HuH-7 (cell line): ENCODE measurements at regions not wholly inside any gene's neighbourhood (a gene's known extent, or its start where the extent isn't known, plus 50 kb on each side); places are given as distances from the start of the nearest gene placed in this dataset.
"Not testable (repeated sequence)": the region's sequence is repeated elsewhere in the genome, so short reads cannot be mapped to it uniquely, and the experiment has no call there.

ENCODE experiments used
- DNase-seq: peaks from one replicate; pipeline ENCODE4 v3.0.0; 2011; ENCODE audit warnings: low spot score

DNA sequence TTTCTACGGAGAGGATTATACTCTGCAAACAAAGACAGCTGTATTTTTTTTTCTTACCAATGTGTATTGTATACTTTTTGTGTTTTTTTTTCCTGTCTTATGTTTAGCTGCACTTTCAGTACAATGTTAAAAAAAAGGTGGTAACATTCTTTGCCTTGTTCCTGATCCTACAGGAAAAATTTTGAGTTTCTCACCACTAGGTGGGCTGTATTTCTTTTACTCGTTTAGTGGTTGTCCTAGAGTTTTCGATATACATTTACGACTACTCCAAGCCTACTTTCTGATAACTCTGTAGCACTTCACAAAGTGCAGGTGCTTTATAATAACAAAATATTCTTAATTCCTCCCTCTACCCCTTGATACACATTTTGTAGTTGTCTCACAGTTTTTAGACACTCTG lies 652.2 kb downstream of the UQCRFS1 start:
- no peak for DNase-seq

DNA sequence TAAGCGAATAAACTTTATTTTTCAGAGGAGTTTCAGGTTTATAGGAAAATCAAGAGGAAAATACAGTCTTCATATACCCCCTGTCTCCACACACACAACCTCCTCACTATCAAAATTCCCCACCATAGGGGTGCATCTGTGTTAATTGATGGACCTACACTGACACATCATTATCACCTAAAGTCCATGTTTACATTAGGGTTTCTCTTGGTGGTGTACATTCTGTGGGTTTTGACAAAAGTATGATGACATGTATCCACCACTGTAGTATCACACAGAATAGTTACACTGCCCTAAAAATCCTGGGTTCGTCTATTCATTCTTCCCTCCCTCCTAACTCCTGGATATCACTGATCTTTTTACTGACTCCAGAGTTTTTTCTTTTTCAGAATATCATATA lies 654.2 kb downstream of the UQCRFS1 start:
- no peak for DNase-seq

- DNase-seq = no peak
These were observed 656.6 kb downstream of the UQCRFS1 start for GRCh38 chr19:28556371-28556770.

DNA sequence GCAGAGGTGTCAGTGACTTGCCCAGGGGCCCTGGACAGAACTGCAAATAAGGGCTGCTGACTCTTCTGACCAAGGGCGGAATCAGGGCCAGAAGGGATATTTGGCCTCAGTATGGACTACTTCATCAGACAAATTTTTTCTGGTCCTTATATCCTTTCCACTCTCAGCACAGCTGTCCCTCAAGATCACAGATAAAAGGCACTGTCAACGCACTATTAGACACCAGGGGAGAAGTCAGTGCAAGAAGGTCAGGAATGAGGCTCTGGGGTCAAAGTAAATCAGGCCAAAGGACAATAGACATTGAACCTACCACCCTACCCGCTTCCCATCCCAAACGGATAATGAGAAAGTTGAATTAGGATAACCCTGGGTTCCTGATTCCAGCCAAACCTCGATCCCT lies 657.6 kb downstream of the UQCRFS1 start:
- no peak for DNase-seq

DNA sequence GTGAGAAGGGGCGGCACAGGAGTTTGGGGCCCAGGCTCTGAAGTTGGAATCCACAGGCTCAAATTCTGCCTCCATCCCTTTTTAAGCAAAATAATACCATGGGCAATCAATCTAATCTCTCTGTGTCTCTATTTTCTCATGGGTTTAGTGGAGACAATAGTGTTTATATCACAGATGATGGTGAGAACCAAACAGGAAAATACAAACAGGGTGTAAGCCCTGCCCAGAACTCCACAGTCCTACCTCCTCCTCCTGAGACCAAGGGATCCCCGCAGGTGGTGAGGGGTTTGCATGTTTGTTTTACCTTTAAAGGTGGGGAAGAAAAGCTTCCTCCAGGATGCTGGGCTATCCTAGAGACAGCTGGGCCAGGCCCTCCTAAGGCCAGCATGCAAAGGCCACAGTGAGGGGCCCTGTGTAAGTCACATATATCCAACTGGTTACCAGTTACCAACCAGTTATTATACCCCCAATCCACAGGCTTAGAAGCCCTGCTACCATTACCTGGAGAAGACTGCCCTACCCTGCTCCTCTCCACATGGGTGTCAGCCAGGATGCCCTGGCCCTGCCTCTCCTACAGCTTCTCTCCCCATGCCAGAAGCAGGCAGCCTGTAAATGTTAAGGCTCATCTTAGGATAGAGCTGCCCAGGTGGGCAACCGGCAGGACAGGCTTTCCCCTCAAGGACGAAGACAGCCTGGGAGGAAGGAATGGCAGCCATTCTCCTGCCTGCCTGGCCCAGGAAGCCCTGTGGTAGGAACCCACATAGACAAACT lies 658.4 kb downstream of the UQCRFS1 start:
- no peak for DNase-seq

DNA sequence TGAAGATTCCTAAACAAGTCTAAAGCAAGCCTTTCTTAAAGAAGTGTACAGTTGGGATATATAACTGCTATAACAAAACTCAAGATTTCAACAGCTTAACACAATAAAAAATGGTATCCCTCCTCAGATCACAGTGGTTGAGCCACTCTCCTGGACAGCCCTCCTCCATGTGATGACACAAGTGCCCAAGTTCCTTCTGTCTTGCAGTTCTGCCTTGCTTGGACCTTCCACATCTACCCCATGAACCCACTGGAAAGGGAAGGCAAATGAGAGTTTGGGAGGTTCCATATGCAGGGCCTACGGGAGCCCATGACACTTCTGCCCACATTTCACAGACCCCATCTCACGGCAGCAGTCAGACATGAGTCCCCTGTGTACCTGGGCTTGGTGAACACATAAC lies 659.2 kb downstream of the UQCRFS1 start:
- DNase-seq = no peak

DNA sequence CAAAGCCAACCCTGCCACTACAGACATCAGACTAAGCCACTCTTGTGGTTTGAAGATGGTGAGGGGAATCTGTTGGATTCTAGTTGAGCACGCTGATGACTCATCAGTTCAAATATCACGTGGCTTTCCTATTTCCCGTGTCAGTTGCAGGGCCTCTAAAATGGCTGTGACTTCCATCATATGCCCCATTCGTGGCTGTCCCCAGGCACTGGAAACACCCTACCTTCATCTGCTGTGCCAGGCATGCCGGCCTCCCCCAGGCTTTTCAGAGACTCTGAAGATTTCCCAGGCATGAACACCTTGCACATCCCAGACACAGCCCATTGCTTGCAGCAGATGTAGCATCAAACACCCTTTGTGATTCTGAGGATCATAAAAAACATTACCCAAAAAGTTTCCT lies 659.9 kb downstream of the UQCRFS1 start:
- DNase-seq = no peak

DNA sequence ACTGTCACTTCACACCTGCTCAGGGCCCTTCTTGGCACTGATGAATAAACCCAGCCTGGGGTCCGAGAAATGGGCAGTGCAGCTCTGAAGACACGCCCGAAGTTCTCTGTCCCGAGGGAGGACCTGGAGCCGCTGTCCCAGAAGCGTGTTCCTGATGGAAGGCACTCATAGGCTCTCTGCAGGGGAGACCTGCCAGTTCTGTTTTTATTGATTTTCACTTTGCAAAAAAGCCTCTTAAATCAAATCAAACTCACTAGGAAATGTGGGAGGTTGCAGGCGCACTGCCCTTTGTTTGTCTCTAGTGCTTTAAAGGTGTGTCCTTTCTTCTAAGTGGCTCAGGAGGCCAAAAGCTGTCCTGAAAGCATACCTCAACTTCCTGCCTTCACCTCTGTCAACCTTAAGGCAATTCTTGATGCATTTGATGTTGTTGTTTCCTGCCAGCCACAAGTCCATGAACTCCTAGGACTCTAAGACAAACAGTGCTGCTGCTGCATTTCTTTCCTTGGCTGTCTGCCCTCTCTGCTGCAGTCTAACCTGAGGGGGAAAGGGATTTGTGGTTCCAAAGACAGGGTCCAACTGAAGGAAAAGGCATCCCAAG lies 663.2 kb downstream of the UQCRFS1 start:
- DNase-seq = no peak

DNA sequence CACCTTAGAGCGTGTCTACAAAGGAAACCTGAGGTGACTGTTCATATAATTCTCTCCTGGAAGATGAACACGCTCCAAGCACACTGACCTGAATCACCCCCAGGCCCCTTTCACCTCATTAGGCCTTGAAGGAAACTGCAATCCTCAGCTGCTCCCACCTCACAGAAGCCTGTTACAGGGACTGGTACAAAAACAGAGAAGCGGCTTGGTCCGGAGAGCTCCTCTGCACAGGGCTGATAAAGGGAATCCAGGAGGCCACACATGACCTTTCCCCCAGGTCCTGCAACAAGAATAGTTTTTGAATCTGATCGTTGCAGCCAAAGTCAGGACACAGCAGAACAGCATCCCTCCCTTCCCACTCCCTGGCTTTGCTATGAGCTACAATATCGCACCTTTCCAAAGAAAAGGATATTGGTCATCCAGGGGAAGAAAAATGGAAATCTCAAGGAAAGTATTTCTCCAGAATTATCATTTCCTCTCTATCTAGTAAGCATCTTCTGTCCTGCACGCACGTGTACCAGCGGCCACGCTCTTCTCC lies 666.7 kb downstream of the UQCRFS1 start:
- DNase-seq = no peak

DNA sequence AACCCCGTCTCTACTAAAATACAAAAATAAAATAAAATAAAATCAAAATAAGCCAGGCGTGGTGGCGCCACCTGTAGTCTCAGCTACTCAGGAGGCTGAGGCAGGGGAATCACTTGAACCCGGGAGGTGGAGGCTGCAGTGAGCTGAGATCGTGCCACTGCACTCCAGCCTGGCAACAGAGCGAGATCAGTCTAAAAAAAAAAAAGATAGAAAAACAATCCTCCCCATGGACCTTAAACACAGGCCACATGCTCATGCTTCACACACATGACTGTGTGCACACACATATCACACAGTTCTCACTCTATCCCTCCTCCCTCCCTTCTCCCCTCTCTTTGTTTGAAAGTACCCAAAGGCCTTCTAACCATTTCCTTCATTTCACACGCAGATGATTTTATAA lies 667.6 kb downstream of the UQCRFS1 start:
- not testable (repeated sequence) for DNase-seq

DNA sequence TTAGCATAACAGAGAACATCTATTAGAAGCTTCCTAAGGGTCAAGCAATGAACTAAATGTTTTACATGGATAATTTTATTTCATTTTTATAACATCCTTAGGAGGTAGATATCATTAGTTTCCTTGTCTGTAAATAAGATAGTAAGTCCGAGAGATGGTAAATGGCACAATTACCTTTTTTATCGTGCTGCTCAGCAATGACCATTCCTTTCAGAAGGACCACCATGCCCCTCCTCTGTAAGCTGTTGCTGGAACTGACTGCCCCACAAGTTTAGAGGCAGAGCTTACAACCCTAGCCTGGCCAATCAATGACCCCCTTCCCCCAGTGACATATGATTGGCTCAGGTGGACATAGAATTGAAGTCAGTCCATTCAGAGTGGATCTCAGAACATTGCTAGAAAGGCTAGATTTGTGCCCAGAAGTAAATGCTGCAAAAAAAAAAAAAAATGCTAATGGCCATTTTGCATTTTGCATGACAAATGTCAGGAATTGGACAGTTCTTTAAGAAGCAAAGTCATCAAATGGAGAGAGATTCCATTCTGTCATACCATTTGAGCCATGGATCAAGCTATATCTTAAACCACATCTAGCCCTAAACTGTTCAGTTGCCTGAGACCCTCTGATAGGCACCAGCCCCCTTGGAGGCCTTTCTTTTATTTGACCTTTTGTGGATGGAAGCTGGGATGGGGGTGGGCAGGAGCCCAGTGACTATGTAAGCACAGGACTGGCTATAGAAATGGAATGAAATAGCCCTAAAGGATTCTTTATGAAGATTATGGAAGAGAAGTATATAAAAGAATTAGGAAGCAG lies 668.3 kb downstream of the UQCRFS1 start:
- DNase-seq = no peak

- no peak for DNase-seq
These were observed 669.6 kb downstream of the UQCRFS1 start for GRCh38 chr19:28543244-28543776.

GRCh38 chr19:28542394-28543243 lies 670.3 kb downstream of the UQCRFS1 start:
- no peak for DNase-seq

DNA sequence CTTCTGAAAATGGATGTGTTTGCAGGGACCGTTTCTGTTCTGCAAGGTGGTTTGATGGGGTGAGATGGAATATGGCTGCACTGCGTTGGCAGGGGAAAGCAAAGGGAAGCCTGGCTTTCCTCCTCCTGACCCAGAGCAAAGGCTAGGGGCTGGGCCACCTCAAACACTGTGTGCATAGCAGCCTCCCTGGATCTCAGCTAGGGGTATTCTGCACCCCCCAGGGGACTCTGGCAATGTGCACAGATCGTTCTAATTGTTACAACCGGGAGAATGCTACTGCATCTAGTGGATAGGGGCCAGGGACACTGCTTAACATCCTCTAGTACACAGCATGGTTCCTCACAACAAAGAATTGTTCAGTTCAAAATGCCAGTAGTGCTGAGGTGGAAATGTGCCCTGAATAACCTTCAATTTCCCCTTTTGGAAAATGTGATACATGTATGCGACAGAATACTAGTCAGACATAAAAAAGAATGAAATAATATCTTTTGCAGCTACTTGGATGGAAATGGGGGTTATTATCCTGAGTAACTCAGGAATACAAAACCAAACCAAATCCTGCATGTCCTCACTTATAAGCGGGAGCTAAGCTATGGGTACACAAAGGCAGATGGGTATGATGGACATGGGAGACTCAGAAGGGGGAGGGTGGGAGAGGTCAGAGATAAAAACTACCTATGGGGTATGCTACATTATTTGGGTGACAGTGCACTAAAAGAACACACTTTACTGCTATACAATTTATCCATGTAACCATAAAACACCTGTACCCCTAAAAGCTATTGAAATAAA lies 671.2 kb downstream of the UQCRFS1 start:
- no peak for DNase-seq

DNA sequence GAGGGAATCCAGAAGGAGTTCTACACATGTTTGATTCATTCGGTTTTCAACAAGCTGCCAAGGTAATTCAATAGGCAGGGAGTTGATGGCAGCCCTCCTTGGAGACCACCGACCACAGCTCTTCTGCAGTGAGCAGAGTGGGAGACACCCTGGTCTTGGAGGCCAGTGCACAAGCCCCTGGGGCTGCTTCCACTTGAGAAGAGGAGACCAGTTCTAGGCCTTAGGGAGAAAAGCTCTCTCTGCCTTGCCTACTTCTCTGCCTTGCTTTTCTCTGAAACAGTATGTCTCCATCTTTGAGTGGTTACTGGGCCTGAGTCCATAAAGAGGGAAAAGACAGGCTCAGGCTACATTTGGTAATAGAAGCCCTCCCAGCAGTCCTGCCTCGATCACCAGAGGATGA lies 671.9 kb downstream of the UQCRFS1 start:
- no peak for DNase-seq

DNA sequence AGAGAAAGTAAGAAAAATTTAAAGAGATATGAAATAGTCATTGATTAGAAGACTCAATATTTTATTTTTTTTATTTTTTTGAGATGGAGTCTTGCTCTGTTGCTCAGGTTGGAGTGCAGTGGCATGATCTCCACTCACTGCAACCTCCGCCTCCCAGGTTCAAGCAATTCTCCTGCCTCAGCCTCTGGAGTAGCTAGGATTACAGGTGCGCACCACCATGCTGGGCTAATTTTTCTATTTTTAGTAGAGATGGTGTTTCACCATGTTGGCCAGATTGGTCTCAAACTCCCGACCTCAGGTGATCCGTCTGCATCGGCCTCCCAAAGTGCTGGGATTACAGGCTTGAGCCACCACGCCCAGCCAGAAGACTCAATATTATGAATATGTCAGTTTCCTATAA lies 672.6 kb downstream of the UQCRFS1 start:
- not testable (repeated sequence) for DNase-seq

GRCh38 chr19:28539759-28540158 lies 673.2 kb downstream of the UQCRFS1 start:
- no peak for DNase-seq

DNA sequence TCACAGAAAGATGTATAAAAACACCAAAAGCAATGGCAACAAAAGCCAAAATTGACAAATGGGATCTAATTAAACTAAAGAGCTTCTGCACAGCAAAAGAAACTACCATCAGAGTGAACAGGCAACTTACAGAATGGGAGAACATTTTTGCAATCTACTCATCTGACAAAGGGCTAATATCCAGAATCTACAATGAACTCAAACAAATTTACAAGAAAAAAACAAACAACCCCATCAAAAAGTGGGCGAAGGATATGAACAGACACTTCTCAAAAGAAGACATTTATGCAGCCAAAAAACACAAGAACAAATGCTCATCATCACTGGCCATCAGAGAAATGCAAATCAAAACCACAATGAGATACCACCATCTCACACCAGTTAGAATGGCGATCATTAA lies 674.4 kb downstream of the UQCRFS1 start:
- not testable (repeated sequence) for DNase-seq

DNA sequence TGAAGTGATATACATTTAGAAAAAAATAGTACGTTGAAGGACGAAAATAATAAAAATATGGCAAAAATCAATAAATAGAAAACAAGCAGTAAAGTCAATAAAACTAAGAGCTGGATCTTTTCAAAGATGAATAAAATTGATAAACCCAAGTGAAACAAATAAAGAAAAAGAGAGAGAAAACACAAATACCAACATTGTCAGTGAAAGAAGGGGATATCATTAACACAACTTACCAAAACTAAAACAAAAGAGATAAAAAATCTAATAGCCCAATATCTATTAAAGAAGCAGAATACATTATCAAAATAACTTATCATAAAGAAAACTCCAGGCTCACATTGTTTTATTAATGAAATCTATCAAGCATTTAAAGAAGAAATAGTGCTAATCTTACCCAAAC lies 675.1 kb downstream of the UQCRFS1 start:
- DNase-seq = no peak

- DNase-seq = no peak
These were observed 675.9 kb downstream of the UQCRFS1 start for GRCh38 chr19:28537079-28537478.

DNA sequence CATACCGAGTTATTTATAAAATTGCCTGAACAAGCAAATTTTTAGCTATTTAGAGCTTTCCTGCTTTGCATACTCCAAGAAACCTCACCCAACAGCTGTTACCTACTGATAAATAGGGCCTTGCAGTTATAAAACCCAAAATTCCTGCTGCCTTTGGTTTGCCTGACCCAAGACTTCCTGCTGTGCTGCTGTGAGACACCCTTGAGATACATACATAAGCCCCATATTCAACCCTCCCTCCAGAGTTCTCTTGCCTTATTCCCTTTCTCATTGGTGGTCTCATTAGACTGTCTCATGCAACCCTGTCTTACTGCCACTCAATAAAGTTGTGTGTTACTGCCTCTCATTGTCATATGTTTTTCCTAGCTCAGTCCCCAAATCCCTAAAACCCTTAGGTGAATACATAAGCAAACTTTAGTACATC lies 677.6 kb downstream of the UQCRFS1 start:
- no peak for DNase-seq
